Type B pancreatic cell (in vitro differentiated cells): ENCODE measurements at regions not wholly inside any gene's neighbourhood (a gene's known extent, or its start where the extent isn't known, plus 50 kb on each side); places are given as distances from the start of the nearest gene placed in this dataset.

Experiments used
- DNase-seq: peaks from one replicate; pipeline ENCODE4 v3.0.0; 2021; ENCODE audit warnings: mixed read lengths; ENCODE audit not compliant: unreplicated experiment; ENCODE audit errors: extremely low spot score
- H3K27ac Mint-ChIP-seq: 2 replicates; pipeline ENCODE4 v1.8.0; 2021; ENCODE audit warnings: mild to moderate bottlenecking, mixed read lengths
- H3K27me3 Mint-ChIP-seq: 2 replicates; pipeline ENCODE4 v1.8.0; 2021; ENCODE audit warnings: mixed read lengths
- H3K36me3 Mint-ChIP-seq: 2 replicates; pipeline ENCODE4 v1.8.0; 2021; ENCODE audit warnings: mixed read lengths
- H3K4me1 Mint-ChIP-seq: one replicate; pipeline ENCODE4 v1.8.0; 2021; ENCODE audit warnings: mixed read lengths; ENCODE audit not compliant: unreplicated experiment
- H3K4me3 Mint-ChIP-seq: 2 replicates; pipeline ENCODE4 v1.8.0; 2021; ENCODE audit warnings: mild to moderate bottlenecking, mixed read lengths
- H3K9me3 Mint-ChIP-seq: 2 replicates; pipeline ENCODE4 v1.8.0; 2021; ENCODE audit warnings: mixed read lengths
- TF ChIP-seq, protein P1 (sequence below): fragments of 200-600 bp; sonication (generic); conservative IDR thresholded peaks from 2 replicates; pipeline ENCODE4 v1.5.0; 2021; ENCODE audit warnings: antibody characterized with exemption, mild to moderate bottlenecking

DNA sequence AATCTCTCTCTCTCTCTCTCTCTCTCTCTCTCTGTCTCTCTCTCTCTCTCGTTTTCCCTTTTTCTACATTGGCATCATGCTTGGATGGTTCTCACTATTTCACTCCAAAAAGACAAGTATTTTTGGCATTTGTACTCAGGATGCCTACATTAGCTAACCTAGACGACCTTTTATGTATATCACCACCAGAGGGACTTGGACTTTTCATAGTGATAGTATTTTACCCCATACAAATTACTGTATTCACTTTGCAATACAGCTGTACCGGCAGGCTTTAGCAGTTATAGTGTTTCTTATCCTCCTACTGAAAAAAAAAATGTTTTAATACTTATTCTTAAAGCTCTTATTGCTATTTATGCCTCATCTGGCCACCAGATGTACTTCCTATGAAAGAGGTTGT lies 687.2 kb upstream of the KLHL1 start:
- H3K27ac Mint-ChIP-seq: no peak overlapping the region
- TF ChIP-seq, protein P1, sequence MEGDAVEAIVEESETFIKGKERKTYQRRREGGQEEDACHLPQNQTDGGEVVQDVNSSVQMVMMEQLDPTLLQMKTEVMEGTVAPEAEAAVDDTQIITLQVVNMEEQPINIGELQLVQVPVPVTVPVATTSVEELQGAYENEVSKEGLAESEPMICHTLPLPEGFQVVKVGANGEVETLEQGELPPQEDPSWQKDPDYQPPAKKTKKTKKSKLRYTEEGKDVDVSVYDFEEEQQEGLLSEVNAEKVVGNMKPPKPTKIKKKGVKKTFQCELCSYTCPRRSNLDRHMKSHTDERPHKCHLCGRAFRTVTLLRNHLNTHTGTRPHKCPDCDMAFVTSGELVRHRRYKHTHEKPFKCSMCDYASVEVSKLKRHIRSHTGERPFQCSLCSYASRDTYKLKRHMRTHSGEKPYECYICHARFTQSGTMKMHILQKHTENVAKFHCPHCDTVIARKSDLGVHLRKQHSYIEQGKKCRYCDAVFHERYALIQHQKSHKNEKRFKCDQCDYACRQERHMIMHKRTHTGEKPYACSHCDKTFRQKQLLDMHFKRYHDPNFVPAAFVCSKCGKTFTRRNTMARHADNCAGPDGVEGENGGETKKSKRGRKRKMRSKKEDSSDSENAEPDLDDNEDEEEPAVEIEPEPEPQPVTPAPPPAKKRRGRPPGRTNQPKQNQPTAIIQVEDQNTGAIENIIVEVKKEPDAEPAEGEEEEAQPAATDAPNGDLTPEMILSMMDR: peak; percentile 51
- H3K27me3 Mint-ChIP-seq: no peaks in the 10 kb centered on the region
- no peaks in the 10 kb centered on the region for H3K4me1 Mint-ChIP-seq
- DNase-seq: no peak
- no peaks in the 10 kb centered on the region for H3K36me3 Mint-ChIP-seq
- no peaks in the 10 kb centered on the region for H3K9me3 Mint-ChIP-seq
- H3K4me3 Mint-ChIP-seq: no peak overlapping the region

DNA sequence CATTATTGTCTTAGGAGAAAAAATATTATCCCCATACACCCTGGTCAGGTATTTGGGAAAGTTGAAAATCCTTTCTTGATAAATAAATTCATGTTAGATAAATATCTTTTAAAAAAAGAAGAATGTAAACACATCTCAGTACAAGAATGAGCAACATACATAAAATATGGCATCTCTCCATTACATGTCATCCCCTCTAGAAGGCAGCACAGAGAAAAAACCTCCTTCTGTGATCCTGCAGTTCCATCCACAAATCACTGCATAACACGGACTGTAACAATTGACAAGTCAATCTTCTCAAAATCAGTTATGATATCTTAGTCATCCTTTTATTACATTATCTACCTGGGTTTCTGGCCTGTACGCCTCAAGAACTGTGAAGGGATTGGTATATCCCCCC lies 683.9 kb upstream of the KLHL1 start:
- H3K27me3 Mint-ChIP-seq: no peaks in the 10 kb centered on the region
- H3K4me3 Mint-ChIP-seq: no peak overlapping the region
- DNase-seq: no peak
- H3K36me3 Mint-ChIP-seq: no peaks in the 10 kb centered on the region
- H3K27ac Mint-ChIP-seq: no peak overlapping the region
- TF ChIP-seq, protein P1: no peak
- no peaks in the 10 kb centered on the region for H3K9me3 Mint-ChIP-seq
- H3K4me1 Mint-ChIP-seq: no peaks in the 10 kb centered on the region

DNA sequence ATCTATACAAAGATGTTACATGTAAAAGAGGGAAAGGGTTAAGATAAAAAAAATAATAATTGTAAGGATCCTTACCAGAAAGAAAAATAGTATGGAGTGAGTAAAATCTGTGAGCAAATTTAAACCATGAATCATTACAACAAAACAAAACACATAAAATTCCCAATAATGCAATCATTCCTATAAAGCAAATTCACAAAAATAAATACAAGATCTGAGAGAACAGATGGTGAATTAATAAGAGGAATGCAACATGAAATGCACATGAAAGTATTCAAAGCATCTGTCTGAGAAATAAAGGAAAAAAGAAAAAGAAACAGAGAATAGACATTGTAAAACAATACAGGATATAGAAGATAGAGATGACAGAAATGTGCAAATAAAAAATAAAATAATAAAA lies 681.5 kb upstream of the KLHL1 start:
- H3K27me3 Mint-ChIP-seq: no peaks in the 10 kb centered on the region
- H3K27ac Mint-ChIP-seq: no peak overlapping the region
- no peak for DNase-seq
- H3K4me1 Mint-ChIP-seq: no peaks in the 10 kb centered on the region
- TF ChIP-seq, protein P1: no peak
- H3K4me3 Mint-ChIP-seq: no peak overlapping the region
- no peaks in the 10 kb centered on the region for H3K9me3 Mint-ChIP-seq
- H3K36me3 Mint-ChIP-seq: no peaks in the 10 kb centered on the region

DNA sequence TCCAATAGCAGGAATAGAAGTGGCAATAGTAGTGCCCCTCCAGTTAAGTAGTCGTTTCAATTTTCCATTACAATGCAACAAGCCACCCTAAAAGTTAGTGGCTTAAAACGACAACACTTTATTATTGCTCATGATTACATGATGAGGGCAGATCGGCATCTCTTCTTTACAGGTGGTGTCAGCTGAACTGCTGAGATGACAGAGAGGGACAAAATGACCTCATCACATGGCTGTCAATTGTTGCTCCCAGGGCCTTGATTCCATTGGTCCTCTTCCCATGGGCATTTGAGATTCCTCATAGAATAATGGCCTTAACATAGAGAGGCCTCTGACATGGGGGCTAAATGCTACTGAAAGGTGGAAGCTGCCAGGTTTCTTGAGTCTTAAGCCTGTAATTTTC lies 679.8 kb upstream of the KLHL1 start:
- Mint-ChIP-seq H3K9me3 (no peaks in the 10 kb centered on the region), H3K4me3 (no peak overlapping the region), H3K36me3 (no peaks in the 10 kb centered on the region), H3K27ac (no peak overlapping the region), H3K4me1 (no peaks in the 10 kb centered on the region), H3K27me3 (no peaks in the 10 kb centered on the region)
- TF ChIP-seq, protein P1: no peak
- DNase-seq: no peak

DNA sequence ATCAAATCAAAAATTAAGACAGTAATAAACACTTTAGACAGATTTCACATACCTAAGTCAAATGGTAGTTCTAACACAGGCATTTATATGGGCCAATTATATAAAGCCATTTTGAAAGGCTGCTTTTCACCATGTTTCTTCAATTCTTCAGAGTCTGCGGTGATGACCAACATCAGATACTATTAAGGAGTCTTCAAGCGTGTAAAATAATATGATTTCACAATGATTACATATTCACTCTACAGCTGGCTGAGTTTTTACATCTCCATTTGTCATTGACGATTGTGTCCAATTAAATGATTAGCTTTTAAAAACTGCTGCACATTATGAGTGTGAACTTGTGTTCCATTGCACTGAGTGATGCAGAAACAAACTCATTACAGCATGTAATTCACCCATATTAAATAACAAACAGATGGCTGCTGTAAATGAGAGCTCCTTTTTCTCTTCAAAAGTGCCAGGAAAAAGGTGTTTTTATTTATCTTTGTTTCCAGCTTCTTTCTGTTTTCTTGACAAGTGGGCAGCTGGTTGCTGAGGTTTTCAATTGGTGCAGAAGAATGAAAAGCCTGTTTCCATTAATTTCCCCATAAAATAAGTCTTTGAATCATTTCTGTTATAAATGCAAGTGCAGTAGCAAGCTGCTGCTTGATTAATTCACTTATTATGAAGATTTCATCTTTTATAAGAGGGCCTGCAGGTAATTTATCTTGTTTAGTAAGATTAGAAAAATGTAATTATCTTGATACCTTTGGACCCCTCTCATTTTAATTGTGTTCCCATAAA lies 676.1 kb upstream of the KLHL1 start:
- Mint-ChIP-seq H3K27me3 (no peaks in the 10 kb centered on the region), H3K36me3 (no peaks in the 10 kb centered on the region), H3K4me1 (peaks cover 6% of the 10 kb centered on the region), H3K9me3 (no peaks in the 10 kb centered on the region), H3K4me3 (no peak overlapping the region), H3K27ac (no peak overlapping the region)
- no peak for DNase-seq
- TF ChIP-seq, protein P1: no peak
